Epidermal melanocyte (primary cell): ENCODE measurements at regions not wholly inside any gene's neighbourhood (a gene's known extent, or its start where the extent isn't known, plus 50 kb on each side); places are given as distances from the start of the nearest gene placed in this dataset.
"Not testable (repeated sequence)": the region's sequence is repeated elsewhere in the genome, so short reads cannot be mapped to it uniquely, and the experiment has no call there.

Source experiments
- DNase-seq: peaks from one replicate; pipeline ENCODE4 v3.0.0; 2011; ENCODE audit warnings: low spot score; ENCODE audit not compliant: insufficient read length

DNA sequence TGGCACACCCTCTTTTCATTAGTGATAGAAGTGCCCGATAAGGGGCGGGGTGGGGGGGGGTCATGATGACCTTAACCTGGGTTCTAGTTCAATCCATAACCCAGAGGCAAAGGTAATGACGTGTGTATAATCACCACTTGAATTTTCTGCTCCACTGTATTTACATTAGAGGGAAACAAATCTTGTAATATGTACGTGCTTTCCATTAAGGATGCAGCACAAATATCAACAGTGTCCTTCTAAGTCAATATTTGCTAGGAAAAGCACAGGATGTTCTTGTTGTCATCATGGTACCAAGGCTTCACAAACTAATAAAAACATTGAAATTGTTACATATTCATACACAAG, 121.2 kb upstream of the SLC38A2 start:
- DNase-seq, result no peak

- no peak for DNase-seq
Observed at GRCh38 chr12:46493150-46493833, 120.7 kb upstream of the SLC38A2 start.

- no peak for DNase-seq
Observed at GRCh38 chr12:46492471-46493085, 120.0 kb upstream of the SLC38A2 start.

DNA sequence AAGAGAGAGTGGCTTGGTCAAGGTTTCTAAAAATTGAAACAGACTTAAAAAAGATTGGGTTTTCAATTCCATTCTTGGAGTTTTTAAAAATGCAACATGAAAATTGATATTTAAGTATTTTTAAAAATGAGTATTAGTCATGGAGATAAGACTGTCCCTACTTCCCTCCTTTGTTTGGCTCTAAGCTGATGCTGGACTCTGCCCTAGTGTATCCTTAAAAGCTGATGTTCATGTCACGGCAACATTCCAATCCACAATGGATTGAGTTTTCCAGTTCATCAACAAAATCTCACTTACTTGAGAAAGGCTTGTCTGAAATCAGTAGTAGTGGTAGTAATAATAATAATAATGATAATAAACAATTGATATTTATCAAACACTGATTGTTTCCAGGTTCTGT, 119.0 kb upstream of the SLC38A2 start:
- DNase-seq, result no peak

- DNase-seq, result no peak
Observed at GRCh38 chr12:46490635-46491034, 118.1 kb upstream of the SLC38A2 start.

DNA sequence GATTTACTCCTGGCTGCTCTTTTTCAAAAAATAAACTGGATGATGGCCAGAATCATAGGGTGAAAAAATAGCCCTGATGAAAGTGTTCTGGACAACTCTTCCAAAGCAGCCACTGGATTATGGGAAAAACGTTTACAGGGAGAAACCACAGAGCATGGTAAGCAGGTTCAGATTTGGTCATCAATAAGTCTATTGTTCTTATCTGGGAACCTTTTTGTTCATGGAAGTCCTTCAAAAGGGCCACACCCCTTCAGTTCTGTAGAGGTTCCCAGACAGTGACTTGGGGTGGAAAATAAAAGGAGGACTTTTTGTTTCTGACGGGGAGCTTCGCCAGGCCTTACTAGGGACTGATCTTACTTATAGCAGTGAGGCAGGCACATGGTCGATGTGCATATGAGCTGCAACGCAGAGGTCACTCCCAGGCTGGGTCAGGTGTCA, 117.4 kb upstream of the SLC38A2 start:
- no peak for DNase-seq

DNA sequence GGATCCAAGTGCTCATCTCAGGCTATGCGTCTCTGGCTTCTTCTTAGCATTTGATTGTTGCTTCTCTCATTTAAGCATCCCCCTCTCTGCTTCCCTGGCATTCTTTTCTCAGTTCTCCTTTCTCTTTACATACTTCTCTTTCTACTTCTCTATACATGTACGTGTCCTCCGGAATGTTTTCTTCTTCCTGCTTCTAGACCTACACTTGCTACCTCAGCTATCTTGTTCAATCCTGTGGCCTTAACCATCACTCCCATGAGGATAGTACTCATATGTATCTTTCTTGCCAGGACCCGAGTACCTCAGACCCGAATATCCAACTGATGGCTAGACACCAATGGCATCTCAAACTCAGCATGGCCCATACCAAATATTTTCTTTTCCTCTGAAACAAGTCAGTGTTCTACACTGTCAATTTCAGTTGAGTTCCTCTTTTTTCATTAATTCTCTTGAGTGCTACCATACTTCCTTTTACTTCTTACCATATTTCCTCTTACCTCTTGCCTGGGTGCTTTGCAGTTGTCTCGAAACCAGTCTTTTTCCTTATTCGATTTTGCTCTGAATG, 115.1 kb upstream of the SLC38A2 start:
- no peak for DNase-seq

GRCh38 chr12:46486588-46486987, 114.0 kb upstream of the SLC38A2 start:
- DNase-seq, result no peak

DNA sequence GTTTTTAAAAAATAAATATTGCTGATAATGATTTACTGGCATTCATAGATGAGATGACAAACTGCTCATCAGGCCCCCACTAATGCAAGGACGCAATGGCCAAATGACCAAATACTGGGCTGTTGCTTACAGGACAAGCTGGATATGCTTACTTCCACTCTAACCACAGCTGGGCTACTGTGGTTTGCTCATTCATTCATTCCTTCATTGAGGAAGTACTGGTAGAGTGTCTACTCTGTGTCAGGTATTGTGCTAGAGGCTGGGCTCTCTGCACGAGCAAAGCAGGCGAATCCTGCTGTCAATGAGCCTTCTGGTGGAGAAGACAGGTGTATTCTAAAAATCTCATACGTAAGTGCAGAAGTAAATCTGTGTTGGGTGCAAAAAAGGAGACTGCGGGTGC, 113.3 kb upstream of the SLC38A2 start:
- no peak for DNase-seq

- DNase-seq, result no peak
Observed at GRCh38 chr12:46484396-46485061, 112.0 kb upstream of the SLC38A2 start.

- no peak for DNase-seq
Observed at GRCh38 chr12:46483572-46484395, 111.2 kb upstream of the SLC38A2 start.

DNA sequence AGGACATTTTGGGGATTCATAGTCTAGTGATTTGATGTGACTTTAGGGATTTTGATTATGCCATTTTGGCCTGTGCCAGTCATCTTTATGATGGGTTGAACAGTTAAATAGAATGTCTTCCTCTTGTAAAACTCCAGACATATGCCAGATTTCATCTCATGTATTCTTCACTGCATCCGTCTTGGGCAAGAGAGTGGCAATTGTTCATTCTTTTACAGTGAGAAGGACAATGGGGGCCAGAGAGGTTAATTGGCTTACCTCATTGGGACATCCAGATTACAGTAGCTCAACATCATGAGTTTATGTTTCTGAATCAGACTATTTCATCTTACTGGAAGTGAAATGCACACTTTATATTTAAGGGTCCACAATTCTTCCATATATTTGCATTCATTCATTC, 108.2 kb upstream of the SLC38A2 start:
- no peak for DNase-seq

DNA sequence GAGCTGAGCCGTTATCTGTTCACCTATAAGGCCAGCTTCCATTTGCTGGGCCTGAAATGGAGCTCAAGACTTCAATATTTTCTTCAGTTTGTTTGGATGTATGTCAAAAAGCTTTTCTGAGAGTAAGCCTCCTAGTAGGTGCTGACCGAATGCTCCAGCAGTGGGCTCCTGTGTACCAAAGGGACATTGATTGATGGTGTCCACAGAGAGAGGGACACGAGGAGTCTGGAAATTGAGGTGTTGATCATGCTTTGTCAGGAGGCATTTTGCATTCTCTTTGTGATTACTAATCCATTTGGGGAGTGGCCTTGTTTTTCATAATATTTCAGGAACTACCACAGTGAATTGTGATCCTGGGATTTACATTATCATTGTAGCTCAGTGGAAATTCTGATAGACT, 107.7 kb upstream of the SLC38A2 start:
- no peak for DNase-seq

GRCh38 chr12:46478123-46478522, 105.5 kb upstream of the SLC38A2 start:
- no peak for DNase-seq

- DNase-seq, result no peak
Observed at GRCh38 chr12:46477541-46477940, 105.0 kb upstream of the SLC38A2 start.

- DNase-seq, result no peak
Observed at GRCh38 chr12:46475972-46476645, 103.5 kb upstream of the SLC38A2 start.

DNA sequence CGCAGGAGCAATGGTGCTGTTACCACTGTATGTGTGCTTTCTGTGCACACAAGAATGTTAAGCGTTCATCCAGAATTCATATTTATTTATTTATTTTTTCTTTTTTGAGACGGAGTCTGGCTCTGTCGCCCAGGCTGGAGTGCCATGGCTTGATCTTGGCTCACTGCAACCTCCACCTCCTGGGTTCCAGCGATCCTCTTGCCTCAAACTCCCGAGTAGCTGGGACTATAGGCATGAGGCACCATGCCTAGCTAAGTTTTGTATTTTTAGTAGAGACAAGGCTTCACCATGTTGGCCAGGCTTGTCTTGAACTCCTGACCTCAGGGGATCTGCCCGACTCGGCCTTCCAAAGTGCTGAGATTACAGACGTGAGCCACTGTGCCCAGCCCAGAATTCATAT, 101.8 kb upstream of the SLC38A2 start:
- DNase-seq, result not testable (repeated sequence)

- DNase-seq, result peak; percentile 39
Observed at GRCh38 chr12:46473634-46474329, 101.2 kb upstream of the SLC38A2 start.

- DNase-seq, result no peak
Observed at GRCh38 chr12:46472893-46473633, 100.5 kb upstream of the SLC38A2 start.
